ENCODE measurements at regions not wholly inside any gene's neighbourhood (a gene's known extent, or its start where the extent isn't known, plus 50 kb on each side); places are given as distances from the start of the nearest gene placed in this dataset.

GRCh38 chr7:52771177-52771576, 264.3 kb upstream of the POM121L12 start:
- DNase-seq = no peak
- Histone ChIP-seq H3K23ac (ENCODE audit: low read depth, low read length) (no peak overlapping the region), H3K9me3 (ENCODE audit: control insufficient read depth, insufficient read depth, low read length) (peaks cover 3% of the 10 kb centered on the region), H3K9me1 (ENCODE audit: insufficient read depth, low read length) (no peaks in the 10 kb centered on the region), H3K4me1 (ENCODE audit: control insufficient read depth, insufficient read depth, low read length) (no peaks in the 10 kb centered on the region), H3K4me3 (ENCODE audit: insufficient read depth, low read depth, low read length) (no peak overlapping the region), H2BK5ac (ENCODE audit: low read depth, low read length, poor library complexity, severe bottlenecking) (no peak overlapping the region), H4K20me1 (ENCODE audit: insufficient read depth, low read length) (no peaks in the 10 kb centered on the region), H3K4me2 (ENCODE audit: low read depth, low read length) (no peak overlapping the region), H3K79me1 (ENCODE audit: low read depth in 1 of 2, low read length in 2 of 2) (no peaks in the 10 kb centered on the region), H4K5ac (ENCODE audit: low read depth, low read length) (no peak overlapping the region), H2AK5ac (ENCODE audit: low read depth, low read length) (no peak overlapping the region), H4K91ac (ENCODE audit: insufficient read depth, low read depth, low read length) (no peak overlapping the region), H3K9ac (ENCODE audit: low read depth, low read length) (no peak overlapping the region), H2AK9ac (replicated peaks; ENCODE audit: low read depth, low read length, poor library complexity) (no peak overlapping the region), H3K27me3 (ENCODE audit: control insufficient read depth, insufficient read depth, low read length) (no peaks in the 10 kb centered on the region), H2AFZ (replicated peaks; ENCODE audit: low read length, poor library complexity) (no peak overlapping the region), H3K27ac (ENCODE audit: insufficient read depth, low read length) (no peak overlapping the region), H2BK20ac (ENCODE audit: low read depth, low read length) (no peak overlapping the region), H2BK15ac (ENCODE audit: low read depth, low read length) (no peak overlapping the region), H3K14ac (replicated peaks; ENCODE audit: low read depth, low read length) (no peak overlapping the region), H3K56ac (ENCODE audit: extremely low read depth, insufficient read depth, low read length) (no peak overlapping the region), H3K18ac (ENCODE audit: low read depth, low read length) (no peak overlapping the region), H3K4ac (ENCODE audit: low read depth, low read length) (no peak overlapping the region), H4K8ac (ENCODE audit: low read depth in 2 of 2, low read length in 2 of 2) (no peak overlapping the region), H3K36me3 (ENCODE audit: control insufficient read depth, insufficient read depth, low read length) (no peaks in the 10 kb centered on the region), H2BK120ac (ENCODE audit: low read depth, low read length) (no peak overlapping the region)
- in situ Hi-C loops (cut with MboI; ENCODE audit: low sequenced_read_pairs) = no loop called here
- WGBS, 2 experiments (ENCODE audit: extremely low coverage in 2 of 2, insufficient read length in 1 of 2) = no CpG with 5 or more reads among the region's 5 CpGs
- BruUV-seq (replicated peaks) = no TSS peak
- no peak for ATAC-seq (ENCODE audit: low read depth)
- intact Hi-C loops (cut with micrococcal nuclease) = no loop called here
- ChIA-PET POLR2A (ENCODE audit: unreplicated experiment) (no interaction called here), CTCF (no interaction called here)
- dilution Hi-C loops (cut with HindIII; ENCODE audit: low sequenced_read_pairs, unreplicated experiment) = no loop called here
- TF ChIP-seq MXI1 (IDR thresholded peaks at IDR 0.05; ENCODE audit: borderline replicate concordance, low read depth, low read length) (no peak), FOS (IDR thresholded peaks at IDR 0.05; ENCODE audit: low read depth, low read length) (no peak), RCOR1 (IDR thresholded peaks at IDR 0.05; ENCODE audit: insufficient replicate concordance, low read length) (no peak), POLR2A (IDR thresholded peaks at IDR 0.05; ENCODE audit: low read depth, low read length) (no peak), ELK1 (IDR thresholded peaks at IDR 0.05; ENCODE audit: borderline replicate concordance, low read depth, low read length) (no peak), SMC3 (IDR thresholded peaks at IDR 0.05; ENCODE audit: low read depth, low read length) (no peak), CHD1 (IDR thresholded peaks at IDR 0.05; ENCODE audit: low read depth, low read length) (no peak), USF2 (IDR thresholded peaks at IDR 0.05; ENCODE audit: low read depth, low read length) (no peak), CEBPB (IDR thresholded peaks at IDR 0.05; ENCODE audit: low read depth, low read length) (no peak), BHLHE40 (IDR thresholded peaks at IDR 0.05; ENCODE audit: low read depth, low read length) (no peak), NFE2L2 (IDR thresholded peaks at IDR 0.05; ENCODE audit: low read depth, low read length) (no peak), MAZ (IDR thresholded peaks at IDR 0.05; ENCODE audit: borderline replicate concordance, low read depth, low read length) (no peak), RFX5 (IDR thresholded peaks at IDR 0.05; ENCODE audit: low read depth, low read length) (no peak), RAD21 (IDR thresholded peaks at IDR 0.05; ENCODE audit: low read length) (no peak), MAFK (IDR thresholded peaks at IDR 0.05; ENCODE audit: low read depth, low read length) (no peak)
- TF ChIP-seq, protein P1, sequence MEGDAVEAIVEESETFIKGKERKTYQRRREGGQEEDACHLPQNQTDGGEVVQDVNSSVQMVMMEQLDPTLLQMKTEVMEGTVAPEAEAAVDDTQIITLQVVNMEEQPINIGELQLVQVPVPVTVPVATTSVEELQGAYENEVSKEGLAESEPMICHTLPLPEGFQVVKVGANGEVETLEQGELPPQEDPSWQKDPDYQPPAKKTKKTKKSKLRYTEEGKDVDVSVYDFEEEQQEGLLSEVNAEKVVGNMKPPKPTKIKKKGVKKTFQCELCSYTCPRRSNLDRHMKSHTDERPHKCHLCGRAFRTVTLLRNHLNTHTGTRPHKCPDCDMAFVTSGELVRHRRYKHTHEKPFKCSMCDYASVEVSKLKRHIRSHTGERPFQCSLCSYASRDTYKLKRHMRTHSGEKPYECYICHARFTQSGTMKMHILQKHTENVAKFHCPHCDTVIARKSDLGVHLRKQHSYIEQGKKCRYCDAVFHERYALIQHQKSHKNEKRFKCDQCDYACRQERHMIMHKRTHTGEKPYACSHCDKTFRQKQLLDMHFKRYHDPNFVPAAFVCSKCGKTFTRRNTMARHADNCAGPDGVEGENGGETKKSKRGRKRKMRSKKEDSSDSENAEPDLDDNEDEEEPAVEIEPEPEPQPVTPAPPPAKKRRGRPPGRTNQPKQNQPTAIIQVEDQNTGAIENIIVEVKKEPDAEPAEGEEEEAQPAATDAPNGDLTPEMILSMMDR (conservative IDR thresholded peaks at IDR 0.05; ENCODE audit: low read depth, low read length) = no peak
